GM18508 (cell line): ENCODE measurements at regions not wholly inside any gene's neighbourhood (a gene's known extent, or its start where the extent isn't known, plus 50 kb on each side); places are given as distances from the start of the nearest gene placed in this dataset.

ENCODE experiments used
- ATAC-seq: cut with Tn5 transposase; IDR thresholded peaks from one replicate; pipeline ENCODE4 v1.9.1; 2021; ENCODE audit warnings: moderate number of reproducible peaks; ENCODE audit not compliant: insufficient read depth, unreplicated experiment

DNA sequence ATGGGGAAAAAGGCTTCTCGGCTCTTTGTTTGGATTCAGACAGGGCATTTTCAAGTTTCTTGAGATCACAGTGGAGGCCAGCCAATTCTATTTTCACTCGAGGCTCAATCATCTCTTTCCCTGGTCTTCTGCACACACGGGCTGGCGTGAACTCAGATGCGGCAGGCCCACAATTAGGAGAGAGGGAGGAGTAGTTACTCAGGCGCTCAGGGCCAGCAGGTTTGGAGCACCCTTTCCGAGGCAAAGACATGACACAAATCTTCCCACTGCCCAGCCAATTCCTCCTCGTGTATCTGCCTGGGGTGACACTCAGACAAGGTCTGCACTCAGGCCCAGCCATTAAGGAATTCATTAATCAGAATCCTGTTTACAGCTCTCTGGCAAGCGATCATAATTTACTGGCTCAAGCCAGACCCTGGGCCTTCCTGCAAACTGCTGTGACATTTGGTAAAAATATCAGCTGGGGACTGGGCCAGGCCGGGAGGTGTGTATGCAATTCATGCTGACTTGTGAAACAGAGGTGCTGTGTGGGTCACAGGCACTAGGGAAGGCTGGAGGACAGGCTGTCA lies 68.1 kb upstream of the TLE3 start:
- no peak for ATAC-seq

DNA sequence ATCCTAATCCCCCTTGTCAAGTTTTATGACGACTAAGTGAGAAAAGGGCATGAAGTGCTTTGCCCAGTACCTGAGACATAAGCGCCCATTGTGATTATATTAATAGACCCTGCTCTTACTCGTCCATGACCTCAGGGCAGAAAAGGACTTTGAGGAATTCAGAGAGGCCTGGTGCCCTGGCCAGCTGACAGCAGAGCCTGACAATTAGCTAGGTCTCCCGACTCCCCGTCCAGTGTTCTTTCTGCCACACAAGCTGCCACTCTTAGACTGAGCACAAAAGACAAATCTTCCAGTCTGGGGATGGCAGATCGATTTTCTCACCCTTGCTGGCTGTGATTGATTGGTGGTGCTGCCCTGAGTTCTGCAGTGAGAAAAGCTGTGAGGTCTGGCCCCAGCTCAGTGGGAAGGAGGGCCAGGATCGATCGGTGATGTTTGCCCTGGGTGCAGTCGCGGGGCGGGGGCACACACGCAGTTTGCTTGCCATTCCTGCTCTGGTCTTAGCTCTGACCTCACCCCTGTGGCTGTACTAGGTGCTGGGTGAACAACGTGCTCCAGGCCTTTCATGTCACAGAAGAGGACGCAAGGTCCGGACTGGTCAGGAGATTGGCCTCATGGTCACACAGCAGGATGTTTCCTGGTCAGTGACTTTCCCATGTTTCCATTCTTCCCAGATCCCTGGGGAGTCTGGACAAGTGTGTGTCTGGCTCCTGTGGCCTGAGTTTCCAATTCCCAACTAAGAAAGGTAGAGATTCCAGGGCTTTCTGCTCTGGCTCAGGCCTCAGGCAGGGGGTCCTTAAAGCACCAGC lies 67.4 kb upstream of the TLE3 start:
- no peak for ATAC-seq

DNA sequence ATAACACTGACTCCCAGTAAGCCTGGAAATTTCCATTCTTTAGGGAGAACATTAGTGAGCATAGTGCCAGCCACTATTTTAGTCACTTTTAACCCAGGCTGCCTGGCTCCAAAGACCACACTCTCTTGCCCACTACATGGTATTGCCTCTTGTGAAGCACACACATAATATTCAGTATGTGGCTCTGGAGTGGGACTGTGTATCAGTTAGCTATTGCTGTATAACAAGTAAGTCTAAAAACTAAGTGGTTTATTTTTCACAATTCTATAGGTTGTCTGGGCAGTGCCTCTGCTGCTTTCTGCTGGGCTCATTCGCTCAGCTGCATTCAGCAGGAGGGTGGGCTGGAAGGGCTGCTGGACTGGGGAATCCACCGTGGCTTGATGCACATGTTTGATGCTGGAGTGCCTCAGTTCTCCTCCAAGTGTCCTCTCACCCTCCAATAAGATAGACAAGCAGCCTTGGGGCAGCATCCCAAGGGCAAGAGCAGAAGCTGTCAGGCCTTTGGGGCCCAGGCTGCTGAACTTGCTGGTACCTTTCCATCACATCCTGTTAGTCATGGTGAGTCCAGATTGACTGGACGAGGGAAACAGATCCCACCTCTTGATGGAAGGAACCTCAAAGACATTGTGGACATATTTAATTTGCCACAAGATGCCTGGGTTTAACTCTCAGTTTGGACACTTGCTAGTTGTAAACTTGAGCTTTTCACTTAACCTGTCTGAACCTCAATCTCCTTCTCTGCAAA lies 66.6 kb upstream of the TLE3 start:
- no peak for ATAC-seq

DNA sequence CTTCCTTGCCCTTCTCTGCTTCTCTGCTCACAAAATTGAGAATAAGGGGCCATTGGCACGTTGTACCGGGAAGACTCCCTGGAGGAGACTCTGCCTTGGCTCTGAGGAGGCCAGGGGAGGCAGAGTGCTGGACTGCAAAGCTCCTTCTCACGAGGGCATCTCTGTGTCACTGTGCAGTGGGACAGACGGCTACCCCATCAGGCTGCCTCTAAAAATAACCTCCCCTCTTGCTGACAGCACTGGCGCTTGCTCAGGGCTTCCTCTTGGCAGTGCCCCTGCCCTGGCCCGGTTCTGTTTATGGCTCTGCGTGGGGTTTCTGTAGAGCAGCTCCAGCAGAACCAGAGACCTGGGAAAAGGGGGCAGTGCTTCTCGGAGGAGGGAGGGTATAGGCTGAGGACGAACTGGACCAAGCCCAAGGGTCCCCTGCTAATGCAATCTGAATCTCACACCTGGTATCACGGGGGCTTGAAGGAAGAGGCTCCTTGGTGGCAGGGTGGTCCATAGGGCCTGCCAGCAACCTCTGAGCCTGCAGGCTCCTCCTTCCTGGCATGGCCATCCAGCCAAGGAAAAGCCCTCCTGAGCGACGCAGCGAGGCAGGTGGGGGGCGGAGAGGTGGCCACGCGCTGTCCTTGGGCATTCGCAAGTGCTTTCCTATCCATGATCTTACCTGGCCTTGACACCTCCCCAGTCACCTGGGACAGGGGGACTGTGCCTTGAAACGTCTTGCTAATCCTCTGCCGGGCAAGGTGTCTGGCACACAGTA lies 63.3 kb upstream of the TLE3 start:
- no peak for ATAC-seq

DNA sequence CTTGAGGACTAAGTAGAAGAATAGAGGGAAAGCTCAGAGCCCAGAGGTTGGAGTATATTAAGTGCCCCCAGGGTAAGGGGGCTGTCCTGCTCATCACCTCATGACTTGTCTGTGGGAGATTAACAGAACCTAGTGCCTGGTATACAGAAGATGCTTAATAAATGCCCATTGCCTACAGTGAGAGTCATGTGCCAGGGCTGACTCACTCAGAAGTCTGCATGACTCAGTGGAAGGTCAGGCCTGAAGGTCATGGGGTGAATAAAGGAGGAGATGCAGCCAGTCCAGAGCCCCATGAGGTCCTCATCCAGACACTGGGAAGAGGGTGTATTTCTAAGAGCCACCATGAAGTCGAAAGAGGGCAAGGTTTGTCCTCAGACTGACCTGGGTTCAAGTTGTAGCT lies 62.5 kb upstream of the TLE3 start:
- ATAC-seq, result no peak

DNA sequence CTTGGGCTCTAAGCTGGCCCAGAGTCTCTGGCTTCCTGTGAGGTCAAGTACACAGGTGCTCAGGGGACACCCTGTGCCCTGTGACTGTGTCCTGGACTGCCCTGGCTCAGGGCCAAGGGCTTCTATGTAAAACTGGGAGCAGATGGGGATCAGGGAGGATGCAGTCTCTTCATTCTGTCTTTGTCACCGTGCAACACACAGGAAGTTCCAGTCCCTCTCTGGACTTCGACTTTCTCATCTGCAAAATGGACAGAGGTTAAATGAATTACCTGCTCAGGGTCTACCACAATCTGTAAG lies 61.9 kb upstream of the TLE3 start:
- ATAC-seq, result no peak

DNA sequence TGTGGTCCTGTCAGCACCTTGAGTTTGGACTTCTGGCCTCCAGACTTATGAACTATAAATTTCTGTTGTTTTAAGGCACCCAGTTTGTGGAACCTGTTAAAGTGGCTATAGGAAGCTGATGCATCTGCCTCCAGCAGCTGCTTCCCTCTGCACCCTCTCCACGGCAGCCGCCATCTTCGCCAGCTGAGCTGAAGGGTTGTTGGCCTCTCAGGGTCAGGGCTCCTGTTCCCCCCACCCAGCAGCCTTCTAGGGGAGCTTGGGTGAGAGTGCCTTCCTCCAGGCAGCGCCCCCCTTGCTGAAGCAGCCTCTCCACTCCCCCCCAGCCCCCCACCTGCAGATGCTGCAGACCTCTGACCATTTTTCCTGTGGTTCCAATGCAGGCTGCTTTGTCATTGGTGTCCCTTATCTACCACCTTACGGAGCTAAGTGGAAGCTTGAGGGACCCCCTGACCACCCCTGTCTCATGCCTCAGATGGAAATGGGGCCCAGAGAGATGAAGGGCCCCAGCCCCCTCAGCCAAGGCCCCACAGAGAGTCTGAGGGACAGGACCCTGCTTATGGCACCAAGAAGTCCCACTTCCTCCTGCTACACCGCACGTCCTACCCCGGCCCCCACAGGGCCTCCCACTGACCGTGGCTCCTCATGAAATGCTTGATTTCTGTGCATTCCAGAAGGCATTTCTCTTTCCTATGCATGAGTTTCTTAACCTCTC lies 61.4 kb upstream of the TLE3 start:
- no peak for ATAC-seq

DNA sequence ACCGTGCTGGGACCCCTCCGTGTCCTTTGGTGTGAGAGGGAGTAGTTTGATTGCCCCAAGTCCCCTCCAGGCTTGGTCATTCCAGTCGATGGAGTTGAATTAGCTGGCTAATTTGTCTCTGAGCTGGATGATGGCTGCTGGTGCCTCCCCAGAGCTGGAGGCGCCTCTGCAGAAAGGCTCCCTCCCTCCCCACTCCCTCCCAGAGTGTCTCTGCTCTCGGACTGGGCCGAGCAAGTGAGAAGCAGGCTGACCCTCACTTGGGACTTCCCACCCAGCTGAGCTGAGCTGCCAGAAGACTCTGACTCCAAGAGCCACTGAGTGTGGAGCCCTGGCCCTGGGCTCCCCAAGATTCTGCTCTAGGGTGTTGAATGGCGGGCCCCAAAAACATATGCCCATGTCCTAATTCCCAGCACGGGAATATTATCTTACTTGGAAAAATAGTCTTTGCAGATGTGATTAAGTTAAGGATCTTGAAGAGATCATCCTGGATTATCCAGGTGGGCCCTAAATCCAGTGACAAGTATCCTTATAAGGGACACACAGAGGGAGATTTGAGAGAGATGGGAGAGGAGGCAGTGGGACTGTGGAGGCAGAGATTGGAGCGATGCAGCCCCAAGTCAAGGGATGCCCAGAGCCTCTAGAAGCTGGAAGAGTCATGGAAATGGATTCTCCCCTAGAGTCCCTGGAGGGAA lies 60.7 kb upstream of the TLE3 start:
- ATAC-seq, result no peak

DNA sequence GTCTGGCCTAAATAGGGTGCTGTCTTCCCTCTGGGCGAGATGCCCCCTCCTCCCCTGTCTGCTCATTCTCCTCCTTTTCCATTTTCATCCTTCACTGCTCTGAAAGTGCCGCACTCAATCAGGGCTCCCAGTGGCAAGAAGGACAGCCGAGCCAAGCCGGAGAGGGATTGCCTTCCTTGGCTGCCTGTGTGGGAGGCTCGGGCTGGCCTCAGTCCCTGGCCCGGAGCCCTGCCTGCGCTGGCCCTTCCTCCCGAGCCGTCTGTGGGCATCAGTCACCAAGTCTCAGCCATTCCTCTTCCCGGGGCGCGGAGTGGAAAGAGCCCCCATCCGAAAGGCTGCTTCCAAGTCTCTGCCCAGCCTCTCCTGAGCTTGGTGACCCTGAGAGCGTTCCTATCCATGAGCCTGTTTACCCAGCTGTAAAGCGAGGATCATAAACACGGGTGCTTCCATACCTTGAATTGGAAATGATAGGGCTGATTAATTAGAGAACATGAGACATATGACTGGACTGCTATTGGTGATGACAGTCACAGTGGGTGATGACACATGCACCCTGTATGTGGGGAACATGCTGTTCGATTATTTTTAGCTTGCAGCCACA lies 59.1 kb upstream of the TLE3 start:
- no peak for ATAC-seq

DNA sequence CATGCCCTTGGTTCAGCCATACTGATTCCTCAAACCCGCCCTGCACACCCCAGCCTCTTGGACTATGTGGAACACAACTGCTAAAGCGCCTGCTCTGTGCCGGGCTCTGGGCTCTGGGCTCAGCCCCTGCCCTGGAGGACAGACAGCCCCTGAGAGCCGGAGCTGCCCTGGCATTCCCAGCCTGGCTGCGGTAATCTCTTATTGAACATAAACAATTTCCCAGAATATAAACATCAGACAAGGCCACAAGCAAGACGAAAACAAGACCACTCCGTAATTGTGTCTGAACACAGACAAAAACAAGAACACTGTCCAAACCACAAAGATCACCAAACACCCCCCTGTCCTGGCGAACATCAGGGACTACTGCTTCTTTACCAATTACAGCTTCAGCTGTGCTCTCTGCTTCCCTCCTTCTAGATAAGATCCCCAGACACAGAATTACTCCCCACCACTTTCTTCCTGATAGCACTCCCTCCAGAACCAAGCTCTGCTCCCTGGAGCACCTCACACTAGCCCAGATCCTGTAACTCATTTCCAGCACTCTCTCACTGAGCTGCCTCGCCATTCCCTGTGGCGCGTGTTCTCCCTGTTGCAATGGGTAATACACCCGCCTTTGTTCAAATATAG lies 57.1 kb upstream of the TLE3 start:
- ATAC-seq, result no peak

DNA sequence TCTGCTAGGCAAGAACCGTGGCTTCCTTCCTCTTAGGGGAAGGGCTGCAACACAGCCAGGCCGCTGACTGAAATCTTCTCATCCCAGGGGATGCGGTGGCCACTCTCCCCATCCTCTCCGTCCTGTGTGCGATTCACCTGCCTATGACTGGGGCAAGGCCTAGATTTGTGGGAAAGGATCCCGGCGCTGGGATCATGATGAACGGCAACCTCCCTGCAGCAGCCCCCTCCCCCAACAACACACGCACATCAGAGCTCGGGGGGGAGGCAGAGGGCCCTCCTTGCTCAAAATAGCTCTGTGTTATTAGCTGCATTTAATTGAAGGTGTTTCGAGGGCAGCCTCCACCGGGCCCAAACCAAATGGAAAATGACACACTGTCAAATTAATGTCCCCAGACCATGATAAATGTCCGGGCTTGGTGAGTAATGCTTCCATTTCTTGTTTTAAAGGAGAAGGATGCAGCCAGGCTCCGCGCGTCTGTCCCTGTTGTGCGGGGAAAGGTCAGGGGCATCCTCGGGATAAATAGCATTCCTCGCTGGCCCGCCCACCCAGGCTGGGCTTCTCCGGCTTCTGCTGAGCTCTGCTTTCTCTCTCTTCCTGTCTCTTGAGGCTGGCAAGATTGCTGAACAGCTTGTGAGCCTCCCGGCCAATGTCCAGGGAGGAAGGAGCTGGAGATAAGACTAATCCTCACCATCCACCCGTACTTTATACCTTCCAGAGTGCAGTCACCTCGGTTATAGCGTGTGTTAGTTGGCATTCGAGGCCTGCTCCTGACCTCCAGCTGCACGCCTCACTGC lies 56.4 kb upstream of the TLE3 start:
- no peak for ATAC-seq

DNA sequence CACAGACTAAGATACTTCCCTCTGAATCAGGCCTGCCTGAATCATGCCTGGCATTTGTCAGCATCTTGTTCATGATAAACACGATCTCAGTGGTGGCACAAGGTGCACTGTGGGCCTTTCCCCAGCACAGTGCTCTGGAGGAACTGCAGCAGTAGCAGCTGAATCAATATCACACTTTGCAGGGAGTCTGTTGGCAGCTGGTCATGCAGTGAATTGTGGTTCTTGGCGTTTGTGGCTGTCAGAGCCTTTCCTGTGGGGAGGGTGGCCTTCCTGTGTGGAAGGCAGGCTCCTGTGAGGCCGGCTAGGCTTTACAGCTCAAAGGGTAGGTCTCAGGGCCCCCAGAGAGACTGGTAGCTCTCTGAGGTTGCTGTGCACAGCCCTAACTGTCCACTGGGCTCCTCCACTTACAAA lies 54.4 kb upstream of the TLE3 start:
- no peak for ATAC-seq

DNA sequence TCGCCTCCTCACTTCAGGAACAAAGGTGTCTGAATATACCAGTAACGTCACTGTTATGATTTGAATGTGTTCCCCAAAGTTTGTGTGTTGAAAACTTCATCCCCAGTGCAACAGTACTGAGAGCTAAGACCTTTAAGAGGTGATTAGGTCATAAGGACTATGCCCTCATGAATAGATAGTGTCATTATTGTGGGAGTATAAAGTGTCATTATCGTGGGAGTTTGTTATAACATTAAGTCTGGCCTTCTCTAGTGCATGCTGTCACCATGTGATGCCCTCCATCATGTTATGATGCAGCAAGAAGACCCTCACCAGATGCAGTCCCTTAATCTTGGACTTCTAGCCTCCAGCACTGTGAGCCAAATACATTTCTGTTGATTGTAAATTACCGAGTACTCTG lies 53.7 kb upstream of the TLE3 start:
- no peak for ATAC-seq

DNA sequence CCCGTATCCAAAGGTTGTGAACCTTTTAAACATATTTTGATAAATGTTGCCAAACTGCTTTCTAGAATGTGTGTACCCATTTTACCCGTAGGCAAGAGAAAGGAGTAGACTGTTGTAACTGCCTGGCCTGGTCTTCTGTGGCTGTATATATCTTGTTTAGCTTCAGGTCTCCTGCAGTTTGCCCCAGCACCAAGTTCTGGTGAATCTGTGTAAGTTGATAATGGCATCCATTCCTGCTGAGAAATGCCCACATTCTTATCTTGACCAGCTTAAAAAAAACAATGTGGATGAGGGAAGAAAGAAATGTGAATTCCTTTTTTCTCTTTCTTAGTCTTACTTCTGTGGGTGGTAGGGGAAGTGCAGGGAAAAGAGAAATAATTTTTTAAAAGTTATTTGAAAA lies 53.3 kb upstream of the TLE3 start:
- no peak for ATAC-seq

DNA sequence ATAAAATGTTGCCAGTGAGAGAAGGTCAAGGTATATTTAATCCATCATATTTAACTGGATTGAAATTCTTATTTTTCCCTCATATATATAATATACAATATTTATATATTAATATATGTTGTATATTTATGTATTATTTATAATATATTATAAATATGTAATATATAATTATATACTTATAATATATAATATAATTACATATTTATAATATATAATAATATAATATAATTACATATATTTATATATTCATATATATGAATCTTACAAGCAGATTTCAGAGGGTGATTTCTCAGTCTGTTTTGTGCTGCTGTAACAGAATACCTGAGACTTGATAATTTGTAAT lies 52.7 kb upstream of the TLE3 start:
- ATAC-seq, result no peak

DNA sequence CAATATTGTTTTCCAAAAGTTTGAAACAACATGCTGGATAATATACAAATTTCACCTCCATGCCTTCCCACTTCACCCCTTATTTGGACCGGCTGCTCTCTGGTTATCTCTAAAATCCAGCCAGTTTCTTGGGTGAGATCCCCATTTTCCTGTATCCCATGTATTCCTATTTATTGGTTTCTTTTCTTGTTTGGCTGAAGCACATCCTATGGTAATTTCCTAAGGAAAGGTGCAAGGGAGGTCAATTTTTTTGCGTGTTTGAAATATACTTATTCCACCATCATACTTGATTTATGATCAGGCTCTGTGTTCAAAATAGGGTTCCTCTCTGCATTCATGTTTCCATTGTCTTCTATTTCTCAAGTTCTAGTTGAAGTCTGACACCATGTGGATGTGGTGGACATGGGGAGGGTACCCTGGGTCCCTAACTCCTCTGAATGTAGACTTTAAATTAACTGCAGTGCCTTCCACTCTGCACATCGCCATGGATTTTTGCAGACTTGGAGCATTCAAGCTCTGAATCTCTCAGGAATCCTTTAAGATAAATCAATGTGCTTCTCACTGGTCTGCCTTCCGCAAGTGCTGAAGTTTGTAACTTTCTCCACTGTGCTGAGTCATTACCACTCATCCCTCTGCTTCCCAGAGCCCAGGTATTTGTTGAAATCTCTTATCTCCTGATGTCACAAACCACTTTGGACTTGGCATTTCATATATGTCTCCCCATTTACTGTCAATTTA lies 52.1 kb upstream of the TLE3 start:
- no peak for ATAC-seq

DNA sequence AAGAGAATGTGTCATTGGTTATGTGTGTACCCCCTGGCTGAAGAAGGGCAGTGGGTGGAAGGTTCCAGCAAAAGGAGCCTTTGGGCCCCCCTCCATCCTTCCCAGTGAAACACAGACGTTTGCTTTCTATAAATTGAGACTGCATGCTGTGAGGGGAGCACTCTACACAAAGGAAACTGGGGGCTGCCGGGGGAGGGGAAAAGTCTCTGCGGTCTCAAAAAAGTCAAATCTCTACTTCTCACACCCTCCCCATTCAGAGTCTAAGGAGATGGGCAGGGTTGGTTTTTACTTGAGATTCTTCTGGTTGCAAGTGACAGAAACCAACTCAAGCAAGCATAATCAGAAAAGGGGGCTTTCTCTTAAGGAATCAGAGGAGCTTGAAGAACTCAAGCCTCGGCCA lies 50.1 kb upstream of the TLE3 start:
- ATAC-seq, result no peak
